RPMI8226 (cell line): ENCODE measurements at regions not wholly inside any gene's neighbourhood (a gene's known extent, or its start where the extent isn't known, plus 50 kb on each side); places are given as distances from the start of the nearest gene placed in this dataset.
"Not testable (repeated sequence)": the region's sequence is repeated elsewhere in the genome, so short reads cannot be mapped to it uniquely, and the experiment has no call there.

ENCODE experiments used
- DNase-seq: peaks from one replicate; pipeline ENCODE4 v3.0.0-alpha.2; 2015

- no peak for DNase-seq
These were observed 266.3 kb downstream of the FOXL1 start for GRCh38 chr16:86844695-86845094.

GRCh38 chr16:86846136-86846535 is 267.8 kb downstream of the FOXL1 start:
- no peak for DNase-seq

GRCh38 chr16:86848821-86849220 is 270.5 kb downstream of the FOXL1 start:
- DNase-seq, result no peak

DNA sequence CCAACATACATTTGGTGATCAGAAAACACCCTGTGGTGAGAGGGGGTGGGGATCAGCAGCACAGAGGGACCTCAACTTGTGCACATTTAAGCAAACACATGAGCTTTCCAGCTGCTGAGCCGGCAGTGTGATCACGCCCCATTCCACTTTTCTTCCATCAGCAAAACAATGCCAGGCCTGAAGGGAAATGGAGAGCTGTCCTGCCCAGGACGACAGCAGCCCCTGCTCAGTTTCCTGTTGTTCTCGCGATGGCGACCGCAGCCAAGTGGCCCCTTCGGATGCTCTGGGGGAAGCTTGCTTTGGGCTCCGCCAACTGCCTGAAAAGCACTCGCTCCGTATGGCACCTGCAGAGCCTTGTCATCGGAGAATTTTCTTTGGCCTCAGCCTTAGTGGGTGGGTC is 272.3 kb downstream of the FOXL1 start:
- DNase-seq, result no peak

GRCh38 chr16:86852135-86852534 is 273.8 kb downstream of the FOXL1 start:
- no peak for DNase-seq

- DNase-seq, result no peak
These were observed 275.8 kb downstream of the FOXL1 start for GRCh38 chr16:86854058-86854621.

DNA sequence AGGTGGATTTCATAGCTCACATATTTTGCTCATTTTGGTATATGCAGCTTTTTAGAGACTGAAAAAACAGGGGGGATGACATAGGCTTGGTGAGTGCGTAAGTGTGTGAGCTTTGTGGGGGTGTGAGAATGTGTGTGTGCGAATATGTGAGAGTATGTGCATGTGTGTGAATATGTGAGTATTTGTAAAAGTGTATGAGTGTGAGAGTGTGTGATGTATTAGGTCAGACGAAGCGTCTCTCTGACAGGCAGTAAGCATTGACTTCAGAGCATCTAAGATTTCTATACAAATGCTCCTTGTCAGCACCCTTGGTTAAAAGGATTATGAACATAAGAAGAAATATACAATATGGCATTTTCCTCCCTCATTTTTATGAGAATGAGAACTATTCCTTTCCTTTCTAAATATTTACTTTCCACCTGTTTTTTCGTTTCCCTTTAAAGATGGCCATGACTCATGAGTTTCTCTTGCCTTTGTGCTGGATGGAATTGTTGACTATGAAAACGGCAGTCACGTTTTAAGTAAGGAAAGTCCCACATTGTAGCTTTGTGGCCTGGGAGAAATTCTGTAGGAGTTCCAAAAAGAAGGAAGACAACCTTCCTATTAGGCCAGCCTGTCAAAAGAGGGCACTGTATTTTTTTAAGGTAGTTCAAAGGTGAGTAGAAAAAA is 276.4 kb downstream of the FOXL1 start:
- DNase-seq, result no peak

DNA sequence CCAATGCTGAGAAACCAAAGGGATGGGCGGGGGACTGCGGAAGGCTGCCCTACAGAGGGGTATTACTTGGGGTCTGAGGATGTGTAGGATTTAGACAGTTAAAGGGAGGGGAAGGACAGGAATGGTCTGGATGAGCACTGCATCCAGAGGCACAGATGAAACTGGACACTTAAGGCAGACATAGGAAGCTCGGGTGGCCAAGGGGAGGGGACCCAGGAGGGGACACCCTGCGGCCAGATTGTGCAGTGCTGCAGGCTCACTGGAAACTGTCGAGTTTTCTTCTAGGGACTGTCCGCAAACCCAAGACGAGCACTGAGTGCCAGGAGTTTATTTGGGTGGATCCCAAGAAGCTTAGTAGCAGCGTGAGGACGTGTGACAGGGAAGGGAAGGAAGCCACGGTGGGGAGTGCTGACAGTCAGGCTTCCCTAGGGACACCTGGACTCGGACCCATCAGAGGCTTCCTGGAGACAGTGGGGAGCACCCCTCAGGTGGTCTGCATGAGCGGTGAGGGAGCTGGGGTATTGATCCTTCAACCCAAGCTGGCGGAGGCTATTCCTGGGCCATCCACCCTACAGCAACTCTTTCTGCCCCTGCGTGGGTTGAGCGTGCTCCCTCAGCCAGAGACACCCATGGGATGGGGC is 278.7 kb downstream of the FOXL1 start:
- no peak for DNase-seq

DNA sequence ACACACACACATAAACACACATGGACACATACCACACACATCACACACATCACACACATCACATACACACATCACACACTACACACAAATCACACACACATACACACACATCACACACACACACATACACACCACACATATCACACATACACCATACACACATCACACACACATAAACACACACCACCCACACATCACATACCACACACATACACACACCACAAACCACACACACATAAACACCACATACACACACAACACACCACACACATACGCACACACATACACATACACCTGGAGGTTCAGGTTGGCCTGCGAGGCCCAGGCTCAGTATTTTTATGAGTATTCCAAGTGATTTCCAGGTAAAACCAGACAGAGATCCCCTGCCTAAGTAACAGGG is 279.5 kb downstream of the FOXL1 start:
- no peak for DNase-seq

GRCh38 chr16:86858501-86858900 is 280.2 kb downstream of the FOXL1 start:
- no peak for DNase-seq

DNA sequence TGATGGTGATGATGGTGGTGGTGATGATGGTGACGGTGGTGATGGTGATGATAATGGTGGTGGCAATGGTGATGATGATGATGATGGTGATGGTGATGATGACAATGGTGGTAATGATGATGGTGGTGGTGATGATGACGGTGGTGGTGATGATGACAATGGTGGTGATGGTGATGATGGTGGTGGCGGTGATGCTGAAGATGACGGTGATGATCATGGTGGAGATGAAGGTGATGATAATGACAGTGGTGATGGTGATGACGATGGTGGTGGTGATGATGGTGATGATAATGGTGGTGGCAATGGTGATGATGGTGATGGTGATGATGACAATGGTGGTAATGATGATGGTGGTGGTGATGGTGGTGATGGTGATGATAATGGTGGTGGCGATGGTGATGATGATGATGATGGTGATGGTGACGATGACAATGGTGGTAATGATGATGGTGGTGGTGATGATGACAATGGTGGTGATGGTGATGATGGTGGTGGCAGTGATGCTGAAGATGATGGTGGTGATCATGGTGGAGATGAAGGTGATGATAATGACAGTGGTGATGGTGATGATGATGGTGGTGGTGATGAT is 283.0 kb downstream of the FOXL1 start:
- DNase-seq, result not testable (repeated sequence)

DNA sequence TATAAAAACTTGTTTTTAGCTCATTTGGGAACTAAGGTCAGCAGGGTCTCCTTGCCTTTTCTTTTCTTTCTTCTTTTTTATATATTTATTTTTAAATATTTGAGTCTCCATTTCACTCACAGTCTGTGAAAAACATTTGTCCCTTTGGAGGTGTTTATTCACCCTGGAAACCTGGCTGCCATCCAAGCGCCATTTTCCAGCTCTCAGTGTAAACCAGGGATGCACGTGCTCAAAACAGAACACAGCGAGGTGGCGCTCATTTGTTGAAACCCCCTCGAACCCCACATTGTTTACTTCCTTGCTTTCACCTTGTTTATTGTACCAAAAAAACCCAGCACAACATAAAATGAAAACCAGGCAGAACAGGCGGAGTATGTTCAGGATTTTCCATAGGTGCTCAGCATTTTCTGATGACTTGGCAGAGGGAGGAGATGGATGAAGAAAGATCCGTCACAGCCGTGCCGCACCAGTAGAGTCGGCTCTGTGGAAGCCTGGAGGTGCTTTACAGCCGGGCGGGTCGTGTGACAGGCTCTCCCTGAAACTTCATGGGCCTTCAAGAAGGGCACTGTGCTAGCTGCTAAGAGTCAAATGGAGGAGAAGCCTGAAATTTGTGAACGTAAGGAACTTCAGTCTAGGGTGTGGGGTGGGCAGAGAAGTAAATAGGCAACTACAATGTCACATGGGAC is 284.4 kb downstream of the FOXL1 start:
- no peak for DNase-seq

GRCh38 chr16:86863609-86864008 is 285.3 kb downstream of the FOXL1 start:
- no peak for DNase-seq

DNA sequence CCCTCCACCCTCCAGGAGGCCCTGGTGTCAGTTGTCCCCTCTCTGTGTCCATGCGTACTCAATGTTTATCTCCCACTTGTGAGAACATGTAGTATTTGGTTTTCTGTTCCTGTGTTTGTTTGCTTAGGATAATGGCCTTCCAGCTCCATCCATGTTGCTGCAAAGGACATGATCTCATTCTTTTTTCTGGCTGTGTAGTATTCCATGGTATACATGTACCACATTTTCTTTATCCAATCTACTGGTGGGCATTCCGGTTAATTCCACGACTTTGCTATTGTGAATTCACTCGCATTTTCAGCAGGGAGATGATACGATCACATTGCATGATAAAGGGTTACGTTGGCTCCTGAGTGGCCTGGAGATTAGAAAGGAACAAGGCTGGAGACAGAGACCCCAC is 286.2 kb downstream of the FOXL1 start:
- DNase-seq, result no peak

- no peak for DNase-seq
These were observed 287.7 kb downstream of the FOXL1 start for GRCh38 chr16:86865851-86866662.

DNA sequence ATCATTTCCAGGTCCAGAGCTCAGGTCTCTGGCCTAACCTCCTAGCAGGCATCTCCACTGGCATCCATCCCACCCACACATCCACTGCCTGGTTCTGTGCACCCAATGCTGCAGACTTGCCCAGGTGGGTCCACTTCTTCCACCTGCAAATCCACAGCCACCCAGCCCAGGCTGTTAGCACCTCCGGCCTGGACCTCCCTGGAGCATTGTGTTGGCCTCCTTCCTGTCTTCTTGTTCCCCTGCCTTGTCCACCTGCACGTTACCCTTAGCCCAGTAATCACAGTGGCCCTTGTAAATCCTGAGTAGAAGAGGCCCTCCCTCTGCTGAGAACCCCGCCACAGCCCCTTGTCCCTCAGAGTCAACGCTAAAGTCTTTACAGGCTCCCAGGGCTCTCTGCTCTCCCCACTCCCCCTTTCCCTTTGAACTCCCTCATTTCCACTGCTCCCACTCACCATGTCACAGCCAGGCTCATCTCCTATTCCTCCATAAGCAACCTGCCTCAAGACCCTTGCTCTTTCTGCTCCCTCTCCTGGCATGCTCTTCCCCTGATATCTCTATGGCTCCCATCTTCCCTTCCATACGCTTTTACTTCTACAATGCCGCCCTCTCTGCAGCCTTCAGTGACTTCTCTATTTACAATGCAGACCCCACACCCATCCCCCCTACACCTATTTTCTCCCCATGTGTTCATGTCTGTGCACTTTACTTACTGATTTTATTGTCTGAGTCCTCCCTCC is 288.8 kb downstream of the FOXL1 start:
- DNase-seq, result no peak

GRCh38 chr16:86868070-86868469 is 289.7 kb downstream of the FOXL1 start:
- no peak for DNase-seq

GRCh38 chr16:86868786-86869185 is 290.4 kb downstream of the FOXL1 start:
- no peak for DNase-seq

GRCh38 chr16:86869288-86870022 is 291.1 kb downstream of the FOXL1 start:
- peak; percentile 88 for DNase-seq

DNA sequence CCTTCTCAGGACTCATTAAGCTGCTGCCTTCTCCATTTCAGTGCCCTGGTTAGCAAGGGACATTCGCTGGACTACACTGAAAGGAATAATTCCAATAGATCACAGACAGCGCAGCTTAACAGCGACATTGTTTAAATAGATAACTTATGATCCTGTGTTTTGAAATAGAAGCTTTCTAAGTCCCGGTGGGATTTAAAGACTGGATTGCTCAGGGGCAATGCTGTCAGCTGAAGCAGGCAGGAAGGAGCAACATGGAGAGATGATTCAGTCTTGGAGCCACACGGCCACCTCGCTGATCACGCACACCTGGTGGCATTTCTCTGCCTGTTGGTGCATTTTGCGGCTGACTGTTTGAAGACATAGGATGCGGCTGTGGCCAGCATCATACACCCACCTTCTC is 292.0 kb downstream of the FOXL1 start:
- no peak for DNase-seq

DNA sequence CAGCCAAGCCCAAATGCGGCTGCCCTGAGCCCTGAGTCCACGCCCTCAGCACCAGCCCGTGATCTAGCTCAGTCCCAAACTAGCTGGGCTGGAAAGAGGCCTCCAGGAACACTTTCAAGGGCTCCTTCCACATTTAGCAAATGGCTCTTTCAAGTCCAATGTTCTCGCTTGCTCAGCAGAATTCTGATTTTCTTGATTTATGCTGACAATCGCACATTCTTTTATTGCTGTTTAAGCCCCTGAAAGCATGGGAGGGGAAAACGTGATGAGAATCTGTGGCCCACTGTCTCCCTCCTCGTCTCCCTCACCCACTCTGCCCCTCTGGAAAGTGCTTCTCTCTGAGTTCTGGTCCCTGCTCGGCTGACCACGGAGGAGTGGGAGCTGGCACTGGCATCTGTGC is 293.8 kb downstream of the FOXL1 start:
- DNase-seq, result no peak
